Psoas muscle (tissue), 7 donors: ENCODE measurements at regions not wholly inside any gene's neighbourhood (a gene's known extent, or its start where the extent isn't known, plus 50 kb on each side); places are given as distances from the start of the nearest gene placed in this dataset.

Source experiments
- ATAC-seq, 4 donors: fragments of 200-7000 bp; cut with Tn5 transposase; one replicate each; pipeline ENCODE4 v1.9.1; 2020; ENCODE audit warnings: moderate library complexity in 3 of 4, mild to moderate bottlenecking in 2 of 4
- DNase-seq, 2 donors: peaks; one replicate each; pipeline ENCODE4 v3.0.0-alpha.2; 2020
- H3K27ac ChIP-seq: fragments of 200-600 bp; one replicate; pipeline ENCODE4 v1.8.0; 2022
- H3K27me3 ChIP-seq, 3 donors: fragments of 200-600 bp in 1 of 3; one replicate each; pipeline versions ENCODE4 v1.6.1 to v1.8.0; 2013 to 2022; ENCODE audit warnings: low read length in 2 of 3, mild to moderate bottlenecking in 2 of 3, moderate library complexity in 1 of 3; ENCODE audit not compliant: insufficient read depth in 3 of 3
- H3K36me3 ChIP-seq, 2 donors: fragments of 200-600 bp in 1 of 2; one replicate each; pipeline versions ENCODE4 v1.6.1 to v1.8.0; 2013 to 2022; ENCODE audit warnings: low read depth in 1 of 2, mild to moderate bottlenecking in 1 of 2, moderate library complexity in 1 of 2; ENCODE audit not compliant: insufficient read depth in 1 of 2
- H3K4me1 ChIP-seq: fragments of 200-600 bp; one replicate; pipeline ENCODE4 v1.8.0; 2022
- H3K4me3 ChIP-seq: fragments of 200-600 bp; one replicate; pipeline ENCODE4 v1.8.0; 2022; ENCODE audit warnings: mild to moderate bottlenecking
- H3K9me3 ChIP-seq: fragments of 200-600 bp; one replicate; pipeline ENCODE4 v1.8.0; 2022
- CTCF ChIP-seq: fragments of 200-600 bp; IDR thresholded peaks from one replicate; pipeline ENCODE4 v1.8.0; 2022; ENCODE audit warnings: antibody characterized with exemption
- WGBS, 3 donors: extraction: QIAGEN DNeasy Blood & Tissue Kit; methylation state at CpG; one replicate each; pipeline versions ENCODE4 v1.1.6 to v1.1.7; 2013; 5-methylcytosine and 5-hydroxymethylcytosine counted together
- intact Hi-C, 2 donors: fragments of 100-400 bp; cut with DNase I; formaldehyde crosslinking; loops; one replicate each; pipeline versions ENCODE4 v1.11.0 to v1.14.2; 2022
- donor health status: healthy with polysubstance abuse.
- donor health status: DM: no; HTN: no; CAD: no; lungs with moderate emphysema.
- donor health status: Bipolar disorder and iron deficiency.
- donor health status: healthy.
- donor health status: DM: yes; HTN: yes; CAD: no.
- donor health status: DM: no; HTN: no; CAD: no.
- donor health status: DM: yes; HTN: yes; CAD: no.

- intact Hi-C loops = no loop called here
- Histone ChIP-seq H3K4me1 (no peaks in the 10 kb centered on the region), H3K9me3 (no peaks in the 10 kb centered on the region), H3K4me3 (no peak overlapping the region), H3K27me3 (no peaks in the 10 kb centered on the region), H3K27ac (no peak overlapping the region), H3K36me3 (no peaks in the 10 kb centered on the region)
- DNase-seq (no peak), ATAC-seq (no peak)
- WGBS, 3 donors = 77 to 79% (median 78%) methylated on average over 5 of the region's 5 CpGs
- TF ChIP-seq CTCF = no peak
These were observed 300.3 kb downstream of the PRL start for GRCh38 chr6:21996425-21997118.

GRCh38 chr6:21997119-21998037 lies 299.5 kb downstream of the PRL start:
- Histone ChIP-seq H3K4me3 (no peak overlapping the region), H3K9me3 (no peaks in the 10 kb centered on the region), H3K27me3 (no peaks in the 10 kb centered on the region), H3K27ac (no peak overlapping the region), H3K36me3 (no peaks in the 10 kb centered on the region), H3K4me1 (no peaks in the 10 kb centered on the region)
- intact Hi-C loops = no loop called here
- no peak for TF ChIP-seq CTCF
- DNase-seq (no peak), ATAC-seq (no peak)
- 28 to 40% (median 34%) methylated on average over 5 of the region's 5 CpGs for WGBS, 3 donors

GRCh38 chr6:21998582-21998981 lies 298.3 kb downstream of the PRL start:
- no peak for TF ChIP-seq CTCF
- ATAC-seq (no peak), DNase-seq (no peak)
- Histone ChIP-seq H3K36me3 (no peaks in the 10 kb centered on the region), H3K9me3 (no peaks in the 10 kb centered on the region), H3K4me1 (no peaks in the 10 kb centered on the region), H3K4me3 (no peak overlapping the region), H3K27ac (no peak overlapping the region), H3K27me3 (no peaks in the 10 kb centered on the region)
- intact Hi-C loops = no loop called here

- no peaks in the 10 kb centered on the region for H3K36me3 ChIP-seq
- H3K4me1 ChIP-seq = no peaks in the 10 kb centered on the region
- WGBS, 3 donors = 30 to 46% (median 31%) methylated on average over 6 of the region's 6 CpGs
- TF ChIP-seq CTCF = no peak
- H3K27me3 ChIP-seq = no peaks in the 10 kb centered on the region
- no peaks in the 10 kb centered on the region for H3K9me3 ChIP-seq
- no peak overlapping the region for H3K27ac ChIP-seq
- no peak overlapping the region for H3K4me3 ChIP-seq
- no peak for DNase-seq
- intact Hi-C loops = no loop called here
- ATAC-seq = no peak
These were observed 297.8 kb downstream of the PRL start for GRCh38 chr6:21999012-21999528.
